HAP-1 (cell line): ENCODE measurements at regions not wholly inside any gene's neighbourhood (a gene's known extent, or its start where the extent isn't known, plus 50 kb on each side); places are given as distances from the start of the nearest gene placed in this dataset.

ENCODE experiments used
- DNase-seq, 2 experiments: peaks; one replicate each; pipeline ENCODE4 v3.0.0-alpha.2; 2016 to 2020; ENCODE audit warnings: low spot score in 2 of 2
- H3K27me3 ChIP-seq: fragments of 250-450 bp; sonication (Bioruptor Pico); 2 replicates; pipeline ENCODE4 v1.5.1; 2020; ENCODE audit warnings: low read depth, mild to moderate bottlenecking, moderate library complexity
- H3K36me3 ChIP-seq: fragments of 250-450 bp; sonication (Bioruptor Pico); replicated peaks from 2 replicates; pipeline ENCODE4 v1.5.1; 2020; ENCODE audit warnings: mild to moderate bottlenecking
- H3K4me1 ChIP-seq: fragments of 250-450 bp; sonication (Bioruptor Pico); 2 replicates; pipeline ENCODE4 v1.5.1; 2020; ENCODE audit warnings: mild to moderate bottlenecking
- H3K4me3 ChIP-seq: fragments of 250-450 bp; sonication (Bioruptor Pico); 2 replicates; pipeline ENCODE4 v1.5.1; 2020; ENCODE audit warnings: mild to moderate bottlenecking, moderate library complexity
- H3K9me3 ChIP-seq: fragments of 250-450 bp; sonication (Bioruptor Pico); 2 replicates; pipeline ENCODE4 v1.5.1; 2020; ENCODE audit warnings: mild to moderate bottlenecking, moderate library complexity
- in situ Hi-C: fragments of 300-500 bp; cut with MboI; formaldehyde crosslinking; loops from 3 replicates; pipeline ENCODE4 v1.14.3; 2020; ENCODE audit warnings: low sequenced_read_pairs, inconsistent platforms, mixed read lengths

DNA sequence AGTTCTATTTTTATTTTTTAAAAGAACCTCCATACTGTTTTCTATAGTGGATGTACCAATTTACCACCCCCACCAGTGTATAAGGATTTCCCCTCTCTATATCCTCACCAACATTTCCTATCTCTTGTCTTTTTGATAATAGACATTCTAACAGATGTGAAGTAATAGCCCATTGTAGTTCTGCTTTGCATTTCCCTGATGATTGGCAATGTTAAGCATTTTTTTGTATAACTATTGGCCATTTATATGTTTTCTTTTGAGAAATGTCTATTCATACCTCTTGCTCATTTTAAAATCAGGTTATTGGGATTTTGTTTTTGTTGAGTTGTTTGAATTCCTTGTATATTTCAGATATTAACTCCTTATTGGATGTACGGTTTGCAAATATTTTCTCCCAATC is 251.1 kb upstream of the HTR2C start:
- in situ Hi-C loops: no loop called here
- Histone ChIP-seq H3K4me1 (no peaks in the 10 kb centered on the region), H3K36me3 (no peaks in the 10 kb centered on the region), H3K9me3 (no peaks in the 10 kb centered on the region; the same call in 1 of the 2 replicates), H3K27me3 (no peaks in the 10 kb centered on the region), H3K4me3 (no peak overlapping the region)
- DNase-seq: no peak

DNA sequence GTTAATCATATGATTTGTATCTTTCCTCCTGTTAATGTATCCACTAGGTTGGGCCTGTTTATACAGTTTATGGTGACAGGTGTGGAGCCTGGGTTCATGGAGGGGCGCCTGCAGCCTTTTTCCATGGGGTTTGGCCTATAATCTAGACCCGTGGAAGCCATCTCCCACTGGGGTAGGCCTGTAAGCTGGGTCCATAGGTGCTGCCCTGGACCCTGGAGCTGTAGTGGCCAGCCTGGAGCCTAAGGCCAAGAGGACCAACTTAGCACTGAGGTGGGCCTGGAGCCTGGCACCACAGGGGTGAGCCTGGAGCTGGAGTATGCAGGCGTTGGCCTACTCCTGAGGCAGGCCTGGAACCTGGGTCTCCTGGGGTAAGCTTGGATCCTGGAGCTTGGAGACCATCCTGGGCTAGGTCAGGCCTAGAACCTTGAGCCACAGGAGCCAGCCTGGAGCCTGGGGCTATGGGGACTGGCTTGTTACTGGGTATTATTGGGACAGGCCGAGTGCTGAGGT is 249.4 kb upstream of the HTR2C start:
- in situ Hi-C loops: no loop called here
- Histone ChIP-seq H3K4me1 (no peaks in the 10 kb centered on the region), H3K36me3 (no peaks in the 10 kb centered on the region), H3K4me3 (no peak overlapping the region), H3K9me3 (no peaks in the 10 kb centered on the region; the same call in 1 of the 2 replicates), H3K27me3 (no peaks in the 10 kb centered on the region)
- no peak for DNase-seq

DNA sequence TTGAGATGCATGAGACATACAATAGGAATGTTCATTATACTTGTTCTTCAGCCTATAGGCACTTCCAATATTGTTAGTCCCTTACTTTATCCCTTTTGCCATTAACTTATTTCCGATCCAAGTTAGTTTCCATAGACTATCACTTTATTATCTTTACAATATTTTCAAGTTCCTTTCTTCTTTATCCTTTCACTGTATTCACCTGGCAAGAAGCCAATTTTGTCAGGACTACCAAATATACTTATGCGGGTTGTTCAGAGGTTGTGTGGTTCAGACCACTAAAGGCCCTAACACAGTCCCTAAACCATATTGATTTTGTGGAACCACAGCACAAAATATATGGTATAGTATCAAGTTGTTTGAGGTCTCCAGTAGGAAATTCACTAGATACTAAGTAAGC is 245.0 kb upstream of the HTR2C start:
- H3K4me1 ChIP-seq: no peaks in the 10 kb centered on the region
- H3K9me3 ChIP-seq: no peaks in the 10 kb centered on the region
- no peak for DNase-seq
- no peaks in the 10 kb centered on the region for H3K36me3 ChIP-seq
- in situ Hi-C loops: no loop called here
- H3K27me3 ChIP-seq: no peaks in the 10 kb centered on the region
- H3K4me3 ChIP-seq: no peak overlapping the region

DNA sequence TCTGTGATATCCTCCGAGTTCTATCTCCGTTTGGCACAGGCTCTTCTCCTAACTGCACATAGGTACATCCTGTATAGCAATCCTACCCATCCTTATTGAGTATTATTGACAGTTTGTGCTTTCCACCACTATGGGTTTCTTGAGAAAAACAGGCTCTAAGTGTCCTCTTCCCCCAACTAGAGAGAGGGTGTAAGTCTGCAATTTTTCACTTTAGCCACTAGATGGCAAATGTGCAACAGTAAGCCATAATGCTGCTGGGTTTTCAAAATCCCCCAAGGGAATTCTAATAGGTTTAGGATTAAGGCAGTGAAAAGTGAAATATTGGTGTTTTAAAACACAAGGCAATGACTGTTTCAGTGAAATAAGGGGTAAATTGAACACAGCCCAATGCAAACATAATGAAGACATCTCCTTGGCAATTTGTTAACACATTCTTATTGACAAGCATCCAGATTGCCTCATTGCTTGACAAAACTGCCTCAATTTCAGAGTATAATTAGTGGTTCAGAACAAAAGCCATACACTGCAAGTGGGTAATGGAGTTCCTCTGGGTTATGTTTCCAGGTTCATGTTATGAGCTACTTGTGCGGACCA is 239.0 kb upstream of the HTR2C start:
- in situ Hi-C loops: no loop called here
- DNase-seq: peak; percentile 46 to 98
- no peak overlapping the region for H3K4me3 ChIP-seq

DNA sequence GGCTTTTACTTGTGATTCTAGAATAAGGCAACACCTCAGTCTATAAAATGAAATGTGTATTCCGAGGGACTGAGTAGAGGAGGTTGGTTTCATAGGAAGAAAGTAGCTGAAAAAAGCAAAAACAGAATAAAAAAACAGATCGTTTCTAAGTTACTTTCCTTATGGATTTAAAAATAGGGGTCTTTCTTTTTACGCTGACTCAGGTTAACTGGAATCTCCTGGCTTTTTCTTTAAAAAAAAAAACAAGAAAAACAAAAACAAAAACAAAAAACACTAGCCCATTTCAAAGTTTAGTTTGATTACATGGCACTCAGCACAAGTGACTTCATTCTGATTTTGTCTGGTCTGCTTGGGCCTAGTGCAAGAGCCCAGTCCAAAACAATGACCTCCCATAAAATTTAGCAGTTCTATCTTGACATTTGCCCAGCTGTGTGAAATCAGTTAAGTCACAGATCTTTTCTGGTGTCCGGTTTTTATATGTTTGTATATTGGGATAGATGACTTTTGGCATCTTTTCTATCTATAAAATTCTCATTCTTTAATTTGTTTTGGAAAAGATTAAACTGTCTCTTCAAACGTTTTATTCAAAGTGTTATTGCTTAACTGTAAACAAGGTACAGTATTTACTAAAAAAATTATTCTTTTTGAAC is 222.7 kb upstream of the HTR2C start:
- H3K27me3 ChIP-seq: no peaks in the 10 kb centered on the region
- no peaks in the 10 kb centered on the region for H3K36me3 ChIP-seq
- H3K4me1 ChIP-seq: peaks cover 8% of the 10 kb centered on the region
- in situ Hi-C loops: no loop called here
- no peak overlapping the region for H3K4me3 ChIP-seq
- no peaks in the 10 kb centered on the region for H3K9me3 ChIP-seq
- DNase-seq: no peak

More for the DNA sequence above, 239.0 kb upstream of the HTR2C start:
- peaks cover 12% of the 10 kb centered on the region for H3K4me1 ChIP-seq
- no peaks in the 10 kb centered on the region for H3K27me3 ChIP-seq
- no peaks in the 10 kb centered on the region for H3K36me3 ChIP-seq
- no peaks in the 10 kb centered on the region for H3K9me3 ChIP-seq

DNA sequence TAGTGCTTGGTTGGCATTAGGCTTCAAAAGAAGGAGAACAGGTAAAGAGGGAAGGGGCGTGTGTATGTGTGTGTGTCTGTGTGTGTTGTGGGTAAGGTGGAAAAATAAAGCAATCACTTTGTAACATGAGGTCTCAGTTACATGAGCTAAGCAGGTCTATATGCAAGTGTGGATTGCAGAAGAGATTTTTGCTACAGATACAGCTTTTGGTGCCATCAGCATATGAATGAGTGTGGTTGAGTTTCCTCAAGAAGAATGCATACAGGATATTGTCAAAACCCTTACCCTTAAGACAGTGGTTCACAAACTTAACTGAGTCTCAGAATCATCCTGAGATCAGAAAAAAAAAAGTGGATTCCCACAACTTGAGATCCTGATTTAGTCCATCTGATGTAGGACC is 220.5 kb upstream of the HTR2C start:
- Histone ChIP-seq H3K4me1 (peaks cover 8% of the 10 kb centered on the region), H3K27me3 (no peaks in the 10 kb centered on the region), H3K4me3 (no peak overlapping the region), H3K9me3 (no peaks in the 10 kb centered on the region), H3K36me3 (no peaks in the 10 kb centered on the region)
- in situ Hi-C loops: no loop called here
- peak in 1 of 2 experiments; percentile 91 for DNase-seq

DNA sequence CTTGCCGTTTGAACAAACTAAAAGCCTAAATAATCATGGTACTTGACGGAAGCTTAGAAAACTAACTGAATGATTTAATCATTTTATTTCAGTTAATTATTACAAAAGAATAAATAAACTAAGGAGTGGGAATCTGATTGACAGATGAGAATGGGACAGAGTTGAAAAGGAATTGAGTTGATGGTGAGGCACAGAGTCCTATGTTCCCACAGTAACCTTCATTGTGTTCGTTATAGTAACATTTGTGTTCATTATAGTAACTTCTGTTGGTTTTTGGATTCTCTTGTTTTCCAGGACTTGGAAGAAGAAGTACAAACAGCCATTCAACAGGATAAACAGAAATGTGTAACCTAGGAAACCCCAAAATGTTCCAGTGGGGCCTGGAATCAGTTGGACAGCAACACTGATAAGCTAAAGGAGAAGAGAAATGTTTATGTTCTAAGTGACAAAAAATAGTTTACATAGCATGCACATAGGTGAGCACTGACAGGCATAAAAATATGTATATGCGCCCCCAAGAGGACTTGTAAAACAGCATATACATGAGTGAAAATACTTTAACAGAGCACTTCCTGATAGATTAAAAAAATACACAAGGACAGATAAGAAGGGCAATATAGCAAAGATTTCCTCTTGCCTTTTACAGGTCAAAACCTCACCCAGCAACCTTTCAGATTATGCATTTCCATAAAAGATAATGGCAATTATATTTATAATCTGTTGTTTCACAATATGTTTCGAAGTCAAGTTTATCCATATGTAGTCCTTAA is 218.6 kb upstream of the HTR2C start:
- DNase-seq: no peak
- Histone ChIP-seq H3K4me1 (peaks cover 8% of the 10 kb centered on the region), H3K27me3 (no peaks in the 10 kb centered on the region), H3K36me3 (no peaks in the 10 kb centered on the region), H3K4me3 (no peak overlapping the region), H3K9me3 (no peaks in the 10 kb centered on the region)
- in situ Hi-C loops: no loop called here

DNA sequence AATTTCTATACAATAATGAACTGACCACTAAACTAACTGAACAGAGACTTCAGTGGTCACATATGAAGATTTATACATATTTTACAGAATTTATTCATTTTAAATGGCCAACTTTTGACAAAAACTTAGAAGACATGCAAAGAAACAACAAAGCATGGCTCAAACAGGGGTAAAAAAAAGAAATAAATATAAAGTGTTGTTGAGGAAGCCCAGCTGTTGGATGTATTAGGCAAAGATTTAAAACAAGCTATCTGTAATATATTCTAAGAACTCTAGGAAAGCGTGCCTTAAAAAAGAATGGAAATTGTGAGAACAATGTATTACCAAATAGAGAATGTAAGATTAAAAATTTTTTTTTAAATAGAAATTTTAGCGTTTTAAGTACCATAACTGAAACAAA is 210.9 kb upstream of the HTR2C start:
- DNase-seq: no peak
- Histone ChIP-seq H3K4me1 (no peaks in the 10 kb centered on the region), H3K4me3 (no peak overlapping the region), H3K36me3 (no peaks in the 10 kb centered on the region), H3K9me3 (no peaks in the 10 kb centered on the region), H3K27me3 (no peaks in the 10 kb centered on the region)
- in situ Hi-C loops: no loop called here

DNA sequence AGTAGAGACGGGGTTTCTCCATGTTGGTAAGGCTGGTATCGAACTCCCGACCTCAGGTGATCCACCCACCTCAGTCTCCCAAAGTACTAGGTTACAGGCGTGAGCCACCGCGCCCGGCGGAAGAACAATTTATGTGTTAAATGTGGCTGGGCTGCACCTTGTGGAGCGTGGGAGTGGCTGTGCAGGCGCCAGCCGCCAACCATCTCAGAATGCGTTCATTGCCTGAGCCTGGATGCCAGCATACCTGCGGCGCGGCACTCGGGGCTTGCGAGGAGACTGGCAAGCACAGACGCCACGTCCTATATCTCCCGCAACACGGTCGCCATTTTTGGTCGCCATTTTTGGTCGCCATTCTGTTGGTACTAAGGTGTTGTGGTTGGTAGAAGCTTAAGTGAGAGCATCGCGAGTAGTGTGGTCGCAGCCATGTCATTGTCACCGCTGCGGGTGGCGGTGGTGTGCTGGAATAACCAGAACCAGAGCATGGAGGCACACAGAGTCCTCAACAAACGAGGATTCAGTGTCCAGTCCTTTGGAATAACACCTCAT is 193.6 kb upstream of the HTR2C start:
- Histone ChIP-seq H3K36me3 (no peaks in the 10 kb centered on the region), H3K9me3 (no peaks in the 10 kb centered on the region), H3K4me3 (no peak overlapping the region), H3K27me3 (no peaks in the 10 kb centered on the region), H3K4me1 (no peaks in the 10 kb centered on the region)
- in situ Hi-C loops: no loop called here
- no peak for DNase-seq
